K562 (cell line): ENCODE measurements at regions not wholly inside any gene's neighbourhood (a gene's known extent, or its start where the extent isn't known, plus 50 kb on each side); places are given as distances from the start of the nearest gene placed in this dataset.
A peak's percentile ranks its signal among the peaks of the same experiment; 100 is the strongest.

Experiments
- ATAC-seq: fragments of 200-7000 bp; cut with Tn5 transposase; 3 replicates; pipeline ENCODE4 v1.9.1; 2020; ENCODE audit warnings: moderate library complexity
- BruUV-seq: library from RNA; stranded (reverse); fragments of 400-500 nt; replicated peaks from 2 replicates; lab custom pipeline; 2021; lab: Mats Ljungman, UMichigan
- CTCF ChIA-PET: fragments of 300-600 bp; formaldehyde crosslinking; extraction: SDS; loops from one replicate; lab custom pipeline; 2021; ENCODE audit warnings: low intra/inter-chr PET ratio; lab: Yijun Ruan, JAX
- POLR2A ChIA-PET: fragments of 300-600, 350-650 bp; sonication (Branson Sonifier 250); formaldehyde crosslinking; extraction: SDS; loops from one replicate; lab custom pipeline; 2021; ENCODE audit warnings: antibody characterized with exemption, inconsistent platforms; lab: Yijun Ruan, JAX
- DNase-seq, 4 experiments: peaks; one replicate each; pipeline versions ENCODE4 v3.0.0 to v3.0.0-alpha.2; 2011 to 2018; ENCODE audit warnings: low spot score in 3 of 4, mixed read lengths in 3 of 4; ENCODE audit errors: extremely low read depth in 1 of 4
- FAIRE-seq: peaks from 2 replicates; lab custom pipeline; 2011; peaks lifted over from hg19 to GRCh38; lab: Jason Lieb, UNC
- H2AFZ ChIP-seq: 2 replicates; pipeline ENCODE4 v1.6.0; 2011; ENCODE audit warnings: low read depth, low read length, control low read depth, inconsistent platforms
- H3K27ac ChIP-seq: fragments of 200-600 bp; 3 replicates; pipeline ENCODE4 v1.8.0; 2011; ENCODE audit warnings: low read depth, mild to moderate bottlenecking, control low read depth, inconsistent platforms, low read length, moderate library complexity, mixed read lengths; ENCODE audit errors: extremely low read depth
- H3K27me3 ChIP-seq, 2 experiments: fragments of 300-600 bp in 1 of 2; 2 replicates in 1 of 2; 3 replicates in 1 of 2; pipeline versions ENCODE4 v1.6.0 to v1.8.0; 2011; ENCODE audit warnings: inconsistent platforms in 2 of 2, low read length in 2 of 2, mild to moderate bottlenecking in 1 of 2, mixed read lengths in 1 of 2, moderate library complexity in 1 of 2; ENCODE audit not compliant: control insufficient read depth in 2 of 2, insufficient read depth in 2 of 2
- H3K36me3 ChIP-seq: fragments of 300-600 bp; 3 replicates; pipeline ENCODE4 v1.8.0; 2011; ENCODE audit warnings: mild to moderate bottlenecking, low read length, inconsistent platforms; ENCODE audit not compliant: control insufficient read depth, insufficient read depth
- H3K4me1 ChIP-seq, 2 experiments: fragments of 200-600 bp in 1 of 2; replicated peaks in 1 of 2; 2 replicates in 1 of 2; 3 replicates in 1 of 2; pipeline versions ENCODE4 v1.5.1 to v1.8.0; 2011; ENCODE audit warnings: inconsistent platforms in 2 of 2, low read length in 2 of 2, mild to moderate bottlenecking in 1 of 2, mixed read lengths in 1 of 2, moderate library complexity in 1 of 2; ENCODE audit not compliant: control insufficient read depth in 2 of 2, insufficient read depth in 2 of 2
- H3K4me2 ChIP-seq: 2 replicates; pipeline ENCODE4 v1.6.1; 2011; ENCODE audit warnings: low read length, control low read depth, inconsistent platforms, mixed read lengths; ENCODE audit not compliant: insufficient read depth
- H3K4me3 ChIP-seq: fragments of 200-600 bp; sonication (generic), shearing (Covaris generic); 2 replicates; pipeline ENCODE4 v1.5.1; 2016; ENCODE audit warnings: control low read depth, inconsistent platforms
- H3K79me2 ChIP-seq: fragments of 200-600 bp; 3 replicates; pipeline ENCODE4 v1.8.0; 2011; ENCODE audit warnings: low read length, inconsistent platforms; ENCODE audit not compliant: control insufficient read depth, insufficient read depth
- H3K9ac ChIP-seq, 2 experiments: 2 replicates each; pipeline versions ENCODE4 v1.6.0 to v1.6.1; 2011; ENCODE audit warnings: low read depth in 2 of 2, low read length in 2 of 2, control low read depth in 1 of 2, inconsistent platforms in 1 of 2, mild to moderate bottlenecking in 1 of 2, mixed read lengths in 1 of 2; ENCODE audit not compliant: insufficient read depth in 1 of 2
- H3K9me1 ChIP-seq: one replicate; pipeline ENCODE4 v1.6.0; 2011; ENCODE audit warnings: inconsistent platforms, mild to moderate bottlenecking, low read length, moderate library complexity; ENCODE audit not compliant: control insufficient read depth, insufficient read depth
- H3K9me3 ChIP-seq: replicated peaks from 2 replicates; pipeline ENCODE4 v1.5.1; 2011; ENCODE audit warnings: low read depth, low read length, inconsistent platforms; ENCODE audit not compliant: control insufficient read depth, insufficient read depth
- H4K20me1 ChIP-seq: replicated peaks from 2 replicates; pipeline ENCODE4 v1.6.1; 2011; ENCODE audit warnings: low read length, inconsistent platforms, mixed read lengths; ENCODE audit not compliant: control insufficient read depth, insufficient read depth
- BDP1 ChIP-seq: IDR thresholded peaks from 3 replicates; pipeline ENCODE4 v1.6.1; 2011; ENCODE audit not compliant: insufficient read length, insufficient read depth
- C11orf30 ChIP-seq: fragments of 450-650 bp; IDR thresholded peaks from 2 replicates; pipeline ENCODE4 v1.6.1; 2016; ENCODE audit warnings: low read depth, mild to moderate bottlenecking
- CEBPZ ChIP-seq: fragments of 150-350 bp; IDR thresholded peaks from 2 replicates; pipeline ENCODE4 v1.6.1; 2014; ENCODE audit warnings: low read depth, mild to moderate bottlenecking, low read length, borderline replicate concordance
- FOXA3 ChIP-seq, 2 experiments: fragments of 450-650 bp in 1 of 2; sonication (generic) in 1 of 2; formaldehyde crosslinking; IDR thresholded peaks in 1 of 2; conservative IDR thresholded peaks in 1 of 2; 2 replicates each; pipeline versions ENCODE4 v1.4.0 to v1.8.0; 2020 to 2022; ENCODE audit warnings: mild to moderate bottlenecking in 2 of 2, missing genetic modification reagents in 1 of 2
- MAFG ChIP-seq: fragments of 450-650 bp; conservative IDR thresholded peaks from 2 replicates; pipeline ENCODE4 v1.6.1; 2016; ENCODE audit warnings: missing genetic modification characterization, missing compliant biosample characterization
- MAFK ChIP-seq: IDR thresholded peaks from 2 replicates; pipeline ENCODE4 v1.6.1; 2011; ENCODE audit warnings: low read length, improper control_type of control experiment
- MED1 ChIP-seq: sonication (generic); formaldehyde crosslinking; IDR thresholded peaks from 2 replicates; pipeline ENCODE4 v1.8.1; 2023; ENCODE audit warnings: missing genetic modification reagents, borderline replicate concordance
- SNIP1 ChIP-seq: fragments of 450-650 bp; IDR thresholded peaks from 2 replicates; pipeline ENCODE4 v1.7.1; 2017; ENCODE audit warnings: low read depth, mild to moderate bottlenecking
- ZNF644 ChIP-seq: fragments of 200-800 bp; sonication (Bioruptor generic); IDR thresholded peaks from 2 replicates; pipeline ENCODE4 v1.6.1; 2016; ENCODE audit warnings: low read depth, missing genetic modification characterization, missing compliant biosample characterization
- ZNF668 ChIP-seq: fragments of 250-450 bp; sonication (Bioruptor Pico); IDR thresholded peaks from 2 replicates; pipeline ENCODE4 v1.8.0; 2022; ENCODE audit warnings: mild to moderate bottlenecking, inconsistent platforms
- WGBS: fragments of 100-300 bp; shearing (Covaris generic); methylation state at CpG from one replicate; pipeline ENCODE4 v1.1.6; 2016; ENCODE audit warnings: low coverage, mixed read lengths; ENCODE audit not compliant: insufficient coverage; ENCODE audit errors: missing lambda C conversion rate; 5-methylcytosine and 5-hydroxymethylcytosine counted together
- in situ Hi-C: fragments of 300-500 bp; cut with MboI; formaldehyde crosslinking; loops from 4 replicates; pipeline ENCODE4 v1.15.0; 2018; ENCODE audit warnings: inconsistent platforms, mixed read lengths
- intact Hi-C: fragments of 100-400 bp; cut with micrococcal nuclease; formaldehyde crosslinking; loops from 2 replicates; pipeline ENCODE4 v1.14.2; 2022

DNA sequence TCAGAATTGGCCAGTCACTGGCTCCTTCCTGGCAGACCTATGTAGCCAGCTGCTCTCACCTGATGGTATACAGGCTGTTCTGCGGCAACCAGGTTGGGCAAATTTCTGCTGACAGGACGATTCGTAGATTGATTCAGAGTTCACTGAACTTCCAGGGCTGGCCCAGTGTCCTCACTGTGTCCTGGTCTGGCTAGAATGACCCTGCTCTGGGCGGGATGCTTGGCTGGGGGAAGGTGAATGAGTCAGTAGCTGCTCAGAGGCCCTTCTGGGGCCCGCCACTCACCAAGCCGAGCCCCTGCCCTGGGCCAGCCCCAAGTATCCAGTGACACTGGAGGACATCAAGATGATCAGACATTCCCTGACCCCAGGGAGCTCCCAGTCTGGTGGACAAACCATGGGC lies 62.9 kb upstream of the WNT11 start:
- no peaks in the 10 kb centered on the region for H3K9me1 ChIP-seq
- H2AFZ ChIP-seq: no peak overlapping the region
- ChIA-PET POLR2A (interaction anchor here (0.6 to 1.3 kb wide), 3 partner anchors 15 to 35 kb away, joined by 3 to 5 read pairs (median 3); no protein-coding TSS in a partner anchor), CTCF (no interaction called here)
- no peaks in the 10 kb centered on the region for H3K36me3 ChIP-seq
- no peak for ATAC-seq
- H3K4me1 ChIP-seq: no peaks in the 10 kb centered on the region; a peak in 1 of 5 replicates
- FAIRE-seq: no peak
- no peak for DNase-seq
- H3K4me3 ChIP-seq: no peak overlapping the region
- H3K27ac ChIP-seq: no peak overlapping the region
- H3K9me3 ChIP-seq: no peaks in the 10 kb centered on the region; the same call in 1 of the 2 replicates
- intact Hi-C loops (no loop called here), in situ Hi-C loops (no loop called here)
- H4K20me1 ChIP-seq: no peaks in the 10 kb centered on the region
- H3K9ac ChIP-seq: no peak overlapping the region
- no peak overlapping the region for H3K4me2 ChIP-seq
- no peaks in the 10 kb centered on the region for H3K79me2 ChIP-seq
- no TSS peak for BruUV-seq
- H3K27me3 ChIP-seq: peaks cover 6 to 55% of the 10 kb centered on the region in 2 experiments; a peak in 4 of 5 replicates
- 2% methylated on average over 6 of the region's 6 CpGs for WGBS
- TF ChIP-seq CEBPZ (no peak), BDP1 (no peak), MAFG (tag) (peak; percentile 68), FOXA3 (CRISPR knock-in tag; conservative IDR thresholded peaks at IDR 0.05 in 1 of 2, IDR thresholded peaks at IDR 0.05 in 1 of 2) (no peak), MED1 (CRISPR knock-in tag) (no peak), ZNF644 (tag) (no peak), ZNF668 (CRISPR knock-in tag) (no peak), C11orf30 (peak; percentile 75), MAFK (peak; percentile 52; the same call in 1 of the 2 replicates), SNIP1 (no peak)
